T-cell (primary cell): ENCODE measurements at regions not wholly inside any gene's neighbourhood (a gene's known extent, or its start where the extent isn't known, plus 50 kb on each side); places are given as distances from the start of the nearest gene placed in this dataset.

Experiments used
- ATAC-seq, 4 experiments: fragments of 200-7000 bp in 3 of 4; fragments of 150-1000 bp in 1 of 4; cut with Tn5 transposase; replicated peaks in 1 of 4; 1 replicate in 3 of 4; 2 replicates in 1 of 4; pipeline ENCODE4 v1.10.0; 2021; ENCODE audit warnings: moderate library complexity in 3 of 4, mild to moderate bottlenecking in 2 of 4, moderate number of reproducible peaks in 1 of 4
- CTCF ChIA-PET, 2 donors: fragments of 300-600 bp; sonication (Branson Sonifier 250); formaldehyde crosslinking; loops; one replicate each; lab custom pipeline; 2022; ENCODE audit warnings: antibody characterized with exemption in 2 of 2; lab: Charles Lee
- POLR2A ChIA-PET, 2 donors: fragments of 300-600 bp; sonication (Branson Sonifier 250); formaldehyde crosslinking; loops; one replicate each; lab custom pipeline; 2022; ENCODE audit warnings: antibody characterized with exemption in 2 of 2; lab: Charles Lee
- DNase-seq, 35 experiments: peaks; one replicate each; pipeline versions ENCODE4 v3.0.0 to v3.0.0-alpha.2; 2013 to 2023
- H3K27ac ChIP-seq: one replicate; pipeline ENCODE4 v1.5.1; 2013; ENCODE audit warnings: low read length
- H3K27me3 ChIP-seq, 2 experiments: replicated peaks in 1 of 2; 1 replicate in 1 of 2; 2 replicates in 1 of 2; pipeline versions ENCODE4 v1.6.1 to v1.7.0; 2013; ENCODE audit warnings: low read length in 1 of 2, mixed read lengths in 1 of 2; ENCODE audit not compliant: control insufficient read depth in 2 of 2, insufficient read depth in 2 of 2; ENCODE audit errors: extremely low read depth in 1 of 2
- H3K36me3 ChIP-seq, 2 donors: 1 replicate in 1 of 2; 2 replicates in 1 of 2; pipeline versions ENCODE4 v1.6.1 to v1.7.0; 2013; ENCODE audit warnings: low read length in 1 of 2; ENCODE audit not compliant: control insufficient read depth in 2 of 2, insufficient read depth in 1 of 2; ENCODE audit errors: extremely low read depth in 1 of 2
- H3K4me1 ChIP-seq, 2 experiments: 1 replicate in 1 of 2; 2 replicates in 1 of 2; pipeline versions ENCODE4 v1.6.1 to v1.7.0; 2013; ENCODE audit warnings: low read length in 2 of 2, mixed read lengths in 1 of 2; ENCODE audit not compliant: insufficient read depth in 2 of 2, control insufficient read depth in 1 of 2; ENCODE audit errors: extremely low read depth in 1 of 2
- H3K4me3 ChIP-seq, 2 donors: 1 replicate in 1 of 2; 2 replicates in 1 of 2; pipeline versions ENCODE4 v1.5.1 to v1.7.0; 2013; ENCODE audit warnings: mild to moderate bottlenecking in 2 of 2, low read length in 1 of 2, moderate library complexity in 1 of 2; ENCODE audit not compliant: control insufficient read depth in 1 of 2; ENCODE audit errors: extremely low read depth in 1 of 2
- H3K9me3 ChIP-seq: 2 replicates; pipeline ENCODE4 v1.7.0; 2013
- H3K27ac Mint-ChIP-seq, 2 donors: one replicate each; pipeline ENCODE4 v1.8.0; 2020 to 2021; ENCODE audit warnings: mild to moderate bottlenecking in 2 of 2, mixed read lengths in 2 of 2
- H3K27me3 Mint-ChIP-seq, 2 donors: one replicate each; pipeline ENCODE4 v1.8.0; 2021 to 2022; ENCODE audit warnings: mixed read lengths in 2 of 2
- H3K36me3 Mint-ChIP-seq: one replicate; pipeline ENCODE4 v1.8.0; 2021; ENCODE audit warnings: mixed read lengths
- H3K4me1 Mint-ChIP-seq, 3 donors: one replicate each; pipeline ENCODE4 v1.8.0; 2020 to 2022; ENCODE audit warnings: mixed read lengths in 3 of 3, mild to moderate bottlenecking in 1 of 3
- H3K4me3 Mint-ChIP-seq, 3 donors: one replicate each; pipeline ENCODE4 v1.8.0; 2020 to 2022; ENCODE audit warnings: mild to moderate bottlenecking in 3 of 3, mixed read lengths in 3 of 3, moderate library complexity in 3 of 3
- H3K9me3 Mint-ChIP-seq, 3 donors: one replicate each; pipeline ENCODE4 v1.8.0; 2020 to 2022; ENCODE audit warnings: mixed read lengths in 3 of 3
- WGBS: methylation state at CpG from one replicate; pipeline ENCODE4 v1.1.5; 2013; ENCODE audit warnings: missing lambda C conversion rate; ENCODE audit not compliant: insufficient coverage; 5-methylcytosine and 5-hydroxymethylcytosine counted together

GRCh38 chr7:145876376-145876775, 240.2 kb upstream of the CNTNAP2 start:
- no CpG with 5 or more reads among the region's 1 CpG for WGBS

GRCh38 chr7:145875267-145875666, 241.3 kb upstream of the CNTNAP2 start:
- ATAC-seq (no peak), DNase-seq (no peak)
- Histone ChIP-seq H3K9me3 (no peaks in the 10 kb centered on the region), H3K4me3 (no peak overlapping the region), H3K36me3 (no peaks in the 10 kb centered on the region), H3K27me3 (no peaks in the 10 kb centered on the region), H3K27ac (no peak overlapping the region), H3K4me1 (no peaks in the 10 kb centered on the region)
- POLR2A ChIA-PET, result no interaction called here
- Mint-ChIP-seq H3K27me3 (no peaks in the 10 kb centered on the region), H3K4me3 (no peak overlapping the region), H3K27ac (no peak overlapping the region), H3K4me1 (no peaks in the 10 kb centered on the region), H3K9me3 (peaks cover 3 to 16% (median 8%) of the 10 kb centered on the region in 3 donors), H3K36me3 (no peaks in the 10 kb centered on the region)
- CTCF ChIA-PET, result no interaction called here

More at GRCh38 chr7:145876376-145876775, 240.2 kb upstream of the CNTNAP2 start:
- Mint-ChIP-seq H3K27ac (no peak overlapping the region), H3K4me3 (no peak overlapping the region), H3K36me3 (no peaks in the 10 kb centered on the region), H3K4me1 (no peaks in the 10 kb centered on the region), H3K27me3 (no peaks in the 10 kb centered on the region), H3K9me3 (peaks cover 3 to 21% (median 8%) of the 10 kb centered on the region in 3 donors)
- Histone ChIP-seq H3K27ac (no peak overlapping the region), H3K27me3 (no peaks in the 10 kb centered on the region), H3K36me3 (no peaks in the 10 kb centered on the region), H3K9me3 (no peaks in the 10 kb centered on the region), H3K4me1 (no peaks in the 10 kb centered on the region), H3K4me3 (no peak overlapping the region)
- DNase-seq, result no peak
- ATAC-seq, result no peak
- CTCF ChIA-PET, result no interaction called here
- POLR2A ChIA-PET, result no interaction called here

GRCh38 chr7:145868935-145869334, 247.7 kb upstream of the CNTNAP2 start:
- no peaks in the 10 kb centered on the region for H3K4me1 Mint-ChIP-seq
- CTCF ChIA-PET, result no interaction called here
- DNase-seq, result no peak
- no peak overlapping the region for H3K27ac ChIP-seq
- peaks cover 20 to 37% (median 21%) of the 10 kb centered on the region in 3 donors for H3K9me3 Mint-ChIP-seq
- H3K36me3 Mint-ChIP-seq, result no peaks in the 10 kb centered on the region
- no peaks in the 10 kb centered on the region for H3K4me1 ChIP-seq
- no peak overlapping the region for H3K4me3 Mint-ChIP-seq
- ATAC-seq, result no peak
- POLR2A ChIA-PET, result no interaction called here
- H3K4me3 ChIP-seq, result no peak overlapping the region
- H3K27me3 ChIP-seq, result peaks cover 0 to 3% of the 10 kb centered on the region in 2 experiments
- H3K9me3 ChIP-seq, result no peaks in the 10 kb centered on the region
- no peaks in the 10 kb centered on the region for H3K27me3 Mint-ChIP-seq
- no peak overlapping the region for H3K27ac Mint-ChIP-seq
- no peaks in the 10 kb centered on the region for H3K36me3 ChIP-seq
- 75% methylated on average over 2 of the region's 2 CpGs for WGBS

GRCh38 chr7:145862212-145862611, 254.4 kb upstream of the CNTNAP2 start:
- Mint-ChIP-seq H3K27me3 (no peaks in the 10 kb centered on the region), H3K36me3 (no peaks in the 10 kb centered on the region), H3K4me1 (no peaks in the 10 kb centered on the region), H3K4me3 (no peak overlapping the region), H3K9me3 (peaks cover 15 to 22% (median 17%) of the 10 kb centered on the region in 3 donors), H3K27ac (no peak overlapping the region)
- 88% methylated on average over 4 of the region's 5 CpGs for WGBS
- ChIA-PET POLR2A (no interaction called here), CTCF (no interaction called here)
- Histone ChIP-seq H3K27ac (no peak overlapping the region), H3K4me1 (no peaks in the 10 kb centered on the region), H3K36me3 (no peaks in the 10 kb centered on the region), H3K4me3 (no peak overlapping the region), H3K27me3 (no peaks in the 10 kb centered on the region), H3K9me3 (no peaks in the 10 kb centered on the region)
- DNase-seq, result no peak
- no peak for ATAC-seq

- Histone ChIP-seq H3K4me3 (no peak overlapping the region), H3K27ac (no peak overlapping the region), H3K9me3 (no peaks in the 10 kb centered on the region), H3K27me3 (no peaks in the 10 kb centered on the region), H3K4me1 (no peaks in the 10 kb centered on the region), H3K36me3 (no peaks in the 10 kb centered on the region)
- no peak overlapping the region for H3K4me3 Mint-ChIP-seq
- H3K27me3 Mint-ChIP-seq, result no peaks in the 10 kb centered on the region
- no peak overlapping the region for H3K27ac Mint-ChIP-seq
- no peak for DNase-seq
- WGBS, result no CpG with 5 or more reads among the region's 1 CpG
- H3K36me3 Mint-ChIP-seq, result no peaks in the 10 kb centered on the region
- no peak for ATAC-seq
- peaks cover 9 to 24% (median 15%) of the 10 kb centered on the region in 3 donors for H3K9me3 Mint-ChIP-seq
- H3K4me1 Mint-ChIP-seq, result no peaks in the 10 kb centered on the region
- ChIA-PET CTCF (no interaction called here), POLR2A (no interaction called here)
These were observed 255.8 kb upstream of the CNTNAP2 start for GRCh38 chr7:145860809-145861208.

GRCh38 chr7:145850636-145851035, 266.0 kb upstream of the CNTNAP2 start:
- 83% methylated on average over 2 of the region's 6 CpGs for WGBS
- Mint-ChIP-seq H3K36me3 (no peaks in the 10 kb centered on the region), H3K4me3 (no peak overlapping the region), H3K9me3 (peaks cover 7 to 15% (median 8%) of the 10 kb centered on the region in 3 donors), H3K4me1 (no peaks in the 10 kb centered on the region), H3K27ac (no peak overlapping the region), H3K27me3 (no peaks in the 10 kb centered on the region)
- ChIA-PET POLR2A (no interaction called here), CTCF (no interaction called here)
- H3K4me3 ChIP-seq, result no peak overlapping the region
- H3K27ac ChIP-seq, result no peak overlapping the region
- no peaks in the 10 kb centered on the region for H3K4me1 ChIP-seq
- H3K27me3 ChIP-seq, result no peaks in the 10 kb centered on the region
- no peaks in the 10 kb centered on the region for H3K36me3 ChIP-seq
- ATAC-seq, result no peak
- DNase-seq, result no peak
- no peaks in the 10 kb centered on the region for H3K9me3 ChIP-seq

GRCh38 chr7:145848691-145849090, 267.9 kb upstream of the CNTNAP2 start:
- Mint-ChIP-seq H3K27ac (no peak overlapping the region), H3K36me3 (no peaks in the 10 kb centered on the region), H3K4me3 (no peak overlapping the region), H3K27me3 (no peaks in the 10 kb centered on the region), H3K4me1 (no peaks in the 10 kb centered on the region), H3K9me3 (peaks cover 4 to 12% (median 5%) of the 10 kb centered on the region in 3 donors)
- DNase-seq (no peak), ATAC-seq (no peak)
- H3K4me3 ChIP-seq, result no peak overlapping the region
- no peaks in the 10 kb centered on the region for H3K36me3 ChIP-seq
- ChIA-PET CTCF (no interaction called here), POLR2A (no interaction called here)
- no peak overlapping the region for H3K27ac ChIP-seq
- 38% methylated on average over 1 of the region's 1 CpG for WGBS
- no peaks in the 10 kb centered on the region for H3K27me3 ChIP-seq
- H3K9me3 ChIP-seq, result no peaks in the 10 kb centered on the region
- H3K4me1 ChIP-seq, result no peaks in the 10 kb centered on the region
